ENCODE measurements at regions not wholly inside any gene's neighbourhood (a gene's known extent, or its start where the extent isn't known, plus 50 kb on each side); places are given as distances from the start of the nearest gene placed in this dataset.

DNA sequence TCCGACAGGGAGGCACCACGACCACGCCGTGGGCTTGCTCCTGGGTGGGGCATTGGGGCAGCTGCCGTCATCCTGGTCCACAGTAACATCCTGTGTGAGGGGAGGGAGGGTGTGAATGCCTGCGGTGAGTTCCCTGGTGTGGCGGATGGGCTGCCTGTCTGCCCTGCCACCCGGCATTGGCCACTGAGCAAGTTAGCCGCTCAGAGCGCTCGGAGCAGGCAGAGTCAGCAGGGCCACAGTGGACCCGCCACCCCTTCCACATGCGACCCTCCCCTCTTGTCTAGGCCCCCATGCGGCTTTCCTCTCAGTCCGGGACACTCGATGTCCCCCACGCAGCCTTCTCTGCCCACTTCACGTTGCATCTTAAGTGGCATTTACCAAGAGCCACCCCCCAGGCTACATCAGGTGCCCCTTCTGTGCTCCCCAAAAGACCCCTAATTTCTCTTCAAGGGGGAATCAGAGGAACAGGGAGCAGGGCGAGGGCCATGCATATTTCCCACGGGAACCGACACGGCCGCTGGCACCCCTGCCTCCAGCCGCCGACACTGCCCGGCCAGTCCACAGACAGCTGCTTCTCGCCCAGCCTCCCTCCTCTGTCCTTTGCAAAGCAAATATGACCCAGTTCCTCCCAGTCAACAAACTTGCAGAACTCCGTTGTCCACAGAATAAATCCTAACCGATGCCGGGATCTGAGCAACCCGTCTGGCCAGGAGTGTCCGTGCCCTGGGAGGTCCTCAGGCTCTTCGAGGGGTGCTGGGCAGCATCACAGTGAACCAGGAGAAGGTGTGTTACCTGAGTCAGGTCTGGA lies 1482.1 kb downstream of the TBC1D22A start:
- CTCF ChIA-PET, result interaction anchor here (0.5 kb wide), 1 partner anchor 124 kb away, joined by 4 read pairs; no protein-coding TSS in a partner anchor
- peaks cover 13% of the 10 kb centered on the region for H3K27me3 Mint-ChIP-seq (ENCODE audit: low read depth)
- no peak overlapping the region for H3K27ac Mint-ChIP-seq
- no peaks in the 10 kb centered on the region for H3K36me3 Mint-ChIP-seq (ENCODE audit: low read depth)
- DNase-seq, result no peak
- intact Hi-C loops (cut with micrococcal nuclease), result no loop called here
- no peak overlapping the region for H3K4me3 Mint-ChIP-seq
- H3K9me3 Mint-ChIP-seq, result peaks cover 3% of the 10 kb centered on the region
- H3K4me1 Mint-ChIP-seq (ENCODE audit: low read depth), result no peaks in the 10 kb centered on the region

DNA sequence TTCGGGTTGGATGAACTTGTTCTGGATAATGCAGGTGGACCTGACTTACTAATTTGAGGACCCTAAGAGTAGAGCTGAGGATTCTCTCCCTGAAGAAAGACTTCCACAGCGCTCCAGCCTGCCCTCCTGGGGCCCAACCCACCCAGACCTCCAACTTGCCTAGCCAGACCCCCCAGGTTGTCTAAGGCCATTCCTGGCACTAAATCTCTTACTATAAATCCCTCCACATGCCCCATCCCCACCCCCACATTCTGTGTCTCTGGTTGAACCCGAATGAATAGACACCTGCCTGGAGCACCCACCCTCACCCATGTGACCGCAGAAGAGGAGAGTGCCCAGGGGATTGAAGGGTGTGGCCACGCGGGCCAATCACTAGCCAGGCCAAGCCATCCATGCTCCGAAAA lies 1480.0 kb downstream of the TBC1D22A start:
- Mint-ChIP-seq H3K27ac (no peak overlapping the region), H3K9me3 (peaks cover 3% of the 10 kb centered on the region), H3K4me1 (ENCODE audit: low read depth) (no peaks in the 10 kb centered on the region), H3K36me3 (ENCODE audit: low read depth) (no peaks in the 10 kb centered on the region), H3K4me3 (no peak overlapping the region), H3K27me3 (ENCODE audit: low read depth) (peaks cover 18% of the 10 kb centered on the region)
- CTCF ChIA-PET, result no interaction called here
- intact Hi-C loops (cut with micrococcal nuclease), result no loop called here
- no peak for DNase-seq

DNA sequence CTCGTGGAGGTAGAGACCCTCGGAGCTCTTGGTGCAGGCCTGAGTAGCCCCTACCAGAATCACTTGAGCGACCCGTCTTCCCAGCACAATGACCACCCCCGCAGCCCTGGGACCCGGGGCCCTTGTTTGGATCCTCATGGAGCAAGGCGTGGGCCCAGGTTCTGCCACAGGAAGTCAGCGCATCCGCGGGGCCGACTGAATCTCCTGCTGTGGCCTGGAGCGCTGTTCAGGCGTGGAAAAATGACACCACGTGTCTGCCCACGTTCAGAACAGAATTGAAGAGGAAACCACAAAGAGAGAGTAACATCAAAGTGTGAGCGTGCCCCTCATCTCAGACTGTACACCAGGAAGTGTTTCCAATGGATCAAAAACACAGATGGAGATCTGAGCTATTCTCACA lies 1479.2 kb downstream of the TBC1D22A start:
- Mint-ChIP-seq H3K4me1 (ENCODE audit: low read depth) (no peaks in the 10 kb centered on the region), H3K27me3 (ENCODE audit: low read depth) (peaks cover 18% of the 10 kb centered on the region), H3K27ac (no peak overlapping the region), H3K36me3 (ENCODE audit: low read depth) (no peaks in the 10 kb centered on the region), H3K9me3 (peaks cover 3% of the 10 kb centered on the region), H3K4me3 (no peak overlapping the region)
- CTCF ChIA-PET, result no interaction called here
- DNase-seq, result no peak
- intact Hi-C loops (cut with micrococcal nuclease), result no loop called here

- intact Hi-C loops (cut with micrococcal nuclease), result no loop called here
- no peak overlapping the region for H3K4me3 Mint-ChIP-seq
- H3K9me3 Mint-ChIP-seq, result peaks cover 3% of the 10 kb centered on the region
These were observed 1478.4 kb downstream of the TBC1D22A start for GRCh38 chr22:48240935-48241230.

DNA sequence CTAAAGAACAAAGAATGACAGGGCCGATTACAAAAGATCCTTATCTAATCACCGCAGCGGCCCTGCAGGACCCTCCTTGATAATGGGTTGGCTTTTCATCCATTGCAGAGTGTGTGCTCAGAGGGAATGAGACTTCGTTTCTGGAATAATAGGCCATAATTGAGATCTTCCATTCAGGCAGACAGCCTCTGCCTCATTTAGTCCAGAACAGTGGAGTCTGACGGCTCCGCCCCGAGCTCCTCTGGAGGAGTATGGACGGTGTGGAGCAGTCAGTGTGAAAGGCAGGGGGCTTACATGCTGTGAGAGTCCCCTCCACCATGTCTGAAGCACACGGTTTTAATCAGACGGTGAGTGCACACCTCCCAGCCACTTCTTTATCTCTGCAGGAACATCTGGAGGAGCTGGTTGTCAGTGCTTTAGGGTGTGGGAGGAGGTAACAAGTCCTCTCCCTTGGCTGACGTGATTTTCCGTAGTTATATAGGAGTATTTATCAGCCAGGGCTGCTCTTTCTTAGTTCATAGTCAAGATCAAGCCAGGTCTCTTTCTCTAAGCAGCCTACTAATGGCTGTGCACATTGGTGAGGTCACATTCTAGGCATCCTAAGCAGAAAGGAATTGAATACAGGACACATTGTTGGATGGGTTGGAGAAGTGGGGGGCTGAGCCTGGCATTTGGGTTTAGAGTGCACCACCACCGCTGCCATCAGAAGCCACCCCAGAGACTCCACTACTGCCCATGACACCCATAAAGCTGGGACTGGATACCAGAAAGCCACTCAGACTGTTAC lies 1477.9 kb downstream of the TBC1D22A start:
- no peak overlapping the region for H3K4me3 Mint-ChIP-seq
- H3K36me3 Mint-ChIP-seq (ENCODE audit: low read depth), result no peaks in the 10 kb centered on the region
- DNase-seq, result no peak
- CTCF ChIA-PET, result no interaction called here
- intact Hi-C loops (cut with micrococcal nuclease), result no loop called here
- peaks cover 3% of the 10 kb centered on the region for H3K9me3 Mint-ChIP-seq
- H3K4me1 Mint-ChIP-seq (ENCODE audit: low read depth), result no peaks in the 10 kb centered on the region
- H3K27ac Mint-ChIP-seq, result no peak overlapping the region
- peaks cover 18% of the 10 kb centered on the region for H3K27me3 Mint-ChIP-seq (ENCODE audit: low read depth)

More at GRCh38 chr22:48240935-48241230, 1478.4 kb downstream of the TBC1D22A start:
- CTCF ChIA-PET, result no interaction called here
- Mint-ChIP-seq H3K27me3 (ENCODE audit: low read depth) (peaks cover 18% of the 10 kb centered on the region), H3K27ac (no peak overlapping the region), H3K36me3 (ENCODE audit: low read depth) (no peaks in the 10 kb centered on the region), H3K4me1 (ENCODE audit: low read depth) (no peaks in the 10 kb centered on the region)
- no peak for DNase-seq

GRCh38 chr22:48239461-48240147 lies 1477.2 kb downstream of the TBC1D22A start:
- no peaks in the 10 kb centered on the region for H3K36me3 Mint-ChIP-seq (ENCODE audit: low read depth)
- peaks cover 3% of the 10 kb centered on the region for H3K9me3 Mint-ChIP-seq
- no peaks in the 10 kb centered on the region for H3K4me1 Mint-ChIP-seq (ENCODE audit: low read depth)
- CTCF ChIA-PET, result no interaction called here
- no peak for DNase-seq
- intact Hi-C loops (cut with micrococcal nuclease), result no loop called here
- H3K27ac Mint-ChIP-seq, result no peak overlapping the region
- no peak overlapping the region for H3K4me3 Mint-ChIP-seq
- H3K27me3 Mint-ChIP-seq (ENCODE audit: low read depth), result peaks cover 18% of the 10 kb centered on the region

DNA sequence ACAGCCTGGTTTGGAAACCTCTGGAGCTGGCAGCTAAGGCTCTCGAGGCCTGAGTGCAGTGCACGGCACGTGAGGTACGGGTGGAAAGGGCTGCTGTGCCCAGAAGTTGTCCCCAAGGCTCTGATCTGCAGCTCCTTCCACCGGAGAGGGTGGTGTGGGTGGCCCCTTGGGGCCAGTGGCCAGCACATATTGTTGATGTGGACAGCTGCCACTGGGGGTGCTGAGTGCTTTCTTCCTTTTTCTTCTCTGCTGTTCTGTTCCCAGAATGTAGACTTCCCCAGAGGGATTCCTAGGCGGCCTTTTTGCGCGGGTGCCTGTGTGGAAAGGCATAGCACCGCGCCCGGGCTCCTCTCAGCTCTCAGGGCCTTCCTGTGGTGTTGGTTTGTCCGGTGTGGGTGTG lies 1476.5 kb downstream of the TBC1D22A start:
- intact Hi-C loops (cut with micrococcal nuclease), result no loop called here
- CTCF ChIA-PET, result no interaction called here
- Mint-ChIP-seq H3K27me3 (ENCODE audit: low read depth) (peaks cover 17% of the 10 kb centered on the region), H3K9me3 (peaks cover 6% of the 10 kb centered on the region), H3K27ac (no peak overlapping the region), H3K36me3 (ENCODE audit: low read depth) (no peaks in the 10 kb centered on the region), H3K4me3 (no peak overlapping the region), H3K4me1 (ENCODE audit: low read depth) (no peaks in the 10 kb centered on the region)
- DNase-seq, result no peak

DNA sequence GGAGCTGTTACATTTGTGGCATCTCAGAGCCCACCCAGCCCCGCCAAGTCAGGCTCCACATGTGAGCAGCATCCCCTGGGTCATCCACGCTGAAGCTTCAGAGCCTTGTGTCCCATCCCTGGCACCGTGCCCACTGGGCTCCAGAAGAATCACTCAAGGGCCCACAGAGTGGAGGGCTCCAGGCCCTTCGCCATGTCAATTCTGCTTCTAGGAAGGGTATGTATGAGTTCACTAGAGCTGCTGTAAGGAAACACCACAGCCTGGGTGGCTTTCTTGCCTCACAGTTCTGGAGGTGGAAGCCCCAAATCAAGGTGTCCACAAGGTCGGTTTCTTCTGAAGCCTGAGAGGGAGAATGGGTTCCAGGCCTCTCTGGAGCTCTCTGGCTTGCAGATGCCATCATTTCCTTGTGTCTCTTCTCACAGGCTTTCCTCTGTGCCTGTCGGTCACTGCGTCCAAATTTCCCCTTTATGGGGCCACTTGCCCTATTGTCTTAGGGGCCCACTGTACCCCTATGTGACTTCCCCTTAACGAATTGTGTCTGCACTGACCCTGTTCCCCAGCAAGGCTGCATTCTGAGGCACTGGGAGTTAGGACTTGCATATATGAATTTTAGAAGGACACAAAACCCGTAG lies 1476.0 kb downstream of the TBC1D22A start:
- Mint-ChIP-seq H3K9me3 (peaks cover 8% of the 10 kb centered on the region), H3K36me3 (ENCODE audit: low read depth) (no peaks in the 10 kb centered on the region), H3K4me1 (ENCODE audit: low read depth) (no peaks in the 10 kb centered on the region), H3K27ac (no peak overlapping the region), H3K27me3 (ENCODE audit: low read depth) (peaks cover 13% of the 10 kb centered on the region), H3K4me3 (no peak overlapping the region)
- no peak for DNase-seq
- CTCF ChIA-PET, result no interaction called here
- intact Hi-C loops (cut with micrococcal nuclease), result no loop called here

GRCh38 chr22:48237466-48238283 lies 1475.2 kb downstream of the TBC1D22A start:
- intact Hi-C loops (cut with micrococcal nuclease), result no loop called here

DNA sequence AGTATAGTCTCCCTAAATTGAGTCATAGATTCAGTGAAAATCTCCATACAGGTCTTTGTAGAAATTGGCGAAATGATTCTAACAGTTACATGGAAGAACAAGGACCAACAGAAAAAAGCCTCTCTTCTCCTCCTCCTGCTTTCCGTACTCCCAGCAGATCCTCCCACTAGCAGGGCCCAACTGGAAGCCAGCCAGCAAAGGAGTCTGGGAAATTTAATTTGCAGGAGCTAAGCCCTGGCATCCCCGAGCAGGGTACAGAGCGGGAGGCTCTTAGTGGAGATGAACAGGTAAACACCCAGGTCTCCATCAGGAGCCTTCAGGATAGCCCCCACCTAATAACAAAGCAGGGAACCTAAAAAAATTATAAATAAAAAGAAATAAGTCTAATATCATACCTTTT lies 1473.8 kb downstream of the TBC1D22A start:
- no peak overlapping the region for H3K27ac Mint-ChIP-seq
- peaks cover 13% of the 10 kb centered on the region for H3K9me3 Mint-ChIP-seq
- intact Hi-C loops (cut with micrococcal nuclease), result no loop called here
- no peak overlapping the region for H3K4me3 Mint-ChIP-seq
- no peaks in the 10 kb centered on the region for H3K36me3 Mint-ChIP-seq (ENCODE audit: low read depth)
- H3K4me1 Mint-ChIP-seq (ENCODE audit: low read depth), result no peaks in the 10 kb centered on the region
- peaks cover 11% of the 10 kb centered on the region for H3K27me3 Mint-ChIP-seq (ENCODE audit: low read depth)
- no peak for DNase-seq
- CTCF ChIA-PET, result no interaction called here

More at GRCh38 chr22:48237466-48238283, 1475.2 kb downstream of the TBC1D22A start:
- CTCF ChIA-PET, result no interaction called here
- Mint-ChIP-seq H3K4me3 (no peak overlapping the region), H3K36me3 (ENCODE audit: low read depth) (no peaks in the 10 kb centered on the region), H3K27me3 (ENCODE audit: low read depth) (peaks cover 13% of the 10 kb centered on the region), H3K9me3 (peaks cover 8% of the 10 kb centered on the region), H3K4me1 (ENCODE audit: low read depth) (no peaks in the 10 kb centered on the region), H3K27ac (no peak overlapping the region)
- no peak for DNase-seq

- H3K27me3 Mint-ChIP-seq (ENCODE audit: low read depth), result peaks cover 9% of the 10 kb centered on the region
- no peak for DNase-seq
- CTCF ChIA-PET, result no interaction called here
- intact Hi-C loops (cut with micrococcal nuclease), result no loop called here
- no peaks in the 10 kb centered on the region for H3K4me1 Mint-ChIP-seq (ENCODE audit: low read depth)
- H3K36me3 Mint-ChIP-seq (ENCODE audit: low read depth), result no peaks in the 10 kb centered on the region
- H3K4me3 Mint-ChIP-seq, result no peak overlapping the region
- no peak overlapping the region for H3K27ac Mint-ChIP-seq
- H3K9me3 Mint-ChIP-seq, result peaks cover 13% of the 10 kb centered on the region
These were observed 1473.3 kb downstream of the TBC1D22A start for GRCh38 chr22:48235744-48236143.

DNA sequence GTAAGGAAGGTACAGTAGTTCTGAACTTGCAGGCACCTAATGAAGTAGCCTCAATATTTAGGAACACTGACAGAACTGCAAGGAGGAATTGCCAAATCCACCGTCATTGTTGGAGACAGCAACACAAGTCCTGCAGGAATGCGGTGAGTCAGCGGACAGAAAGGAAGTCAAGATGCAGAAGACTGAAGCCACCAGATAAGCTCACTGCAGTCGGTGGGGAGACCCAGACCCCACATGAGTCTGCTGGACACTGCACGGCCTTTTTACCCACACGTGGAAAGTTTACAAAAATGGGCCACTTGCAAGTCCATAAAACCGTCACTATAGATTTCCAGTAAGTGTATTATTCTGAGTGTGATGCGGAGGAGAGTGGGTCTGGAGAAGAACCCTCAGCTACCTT lies 1471.6 kb downstream of the TBC1D22A start:
- H3K4me1 Mint-ChIP-seq (ENCODE audit: low read depth), result no peaks in the 10 kb centered on the region
- intact Hi-C loops (cut with micrococcal nuclease), result no loop called here
- no peak overlapping the region for H3K4me3 Mint-ChIP-seq
- no peaks in the 10 kb centered on the region for H3K36me3 Mint-ChIP-seq (ENCODE audit: low read depth)
- H3K9me3 Mint-ChIP-seq, result peaks cover 13% of the 10 kb centered on the region
- no peak for DNase-seq
- no peak overlapping the region for H3K27ac Mint-ChIP-seq
- CTCF ChIA-PET, result no interaction called here
- H3K27me3 Mint-ChIP-seq (ENCODE audit: low read depth), result peaks cover under 1% of the 10 kb centered on the region

Measured in activated naive CD4-positive, alpha-beta T cell treated with anti-CD3 and anti-CD28 coated beads for 36 hours (primary cell).